ENCODE measurements at regions not wholly inside any gene's neighbourhood (a gene's known extent, or its start where the extent isn't known, plus 50 kb on each side); places are given as distances from the start of the nearest gene placed in this dataset.

DNA sequence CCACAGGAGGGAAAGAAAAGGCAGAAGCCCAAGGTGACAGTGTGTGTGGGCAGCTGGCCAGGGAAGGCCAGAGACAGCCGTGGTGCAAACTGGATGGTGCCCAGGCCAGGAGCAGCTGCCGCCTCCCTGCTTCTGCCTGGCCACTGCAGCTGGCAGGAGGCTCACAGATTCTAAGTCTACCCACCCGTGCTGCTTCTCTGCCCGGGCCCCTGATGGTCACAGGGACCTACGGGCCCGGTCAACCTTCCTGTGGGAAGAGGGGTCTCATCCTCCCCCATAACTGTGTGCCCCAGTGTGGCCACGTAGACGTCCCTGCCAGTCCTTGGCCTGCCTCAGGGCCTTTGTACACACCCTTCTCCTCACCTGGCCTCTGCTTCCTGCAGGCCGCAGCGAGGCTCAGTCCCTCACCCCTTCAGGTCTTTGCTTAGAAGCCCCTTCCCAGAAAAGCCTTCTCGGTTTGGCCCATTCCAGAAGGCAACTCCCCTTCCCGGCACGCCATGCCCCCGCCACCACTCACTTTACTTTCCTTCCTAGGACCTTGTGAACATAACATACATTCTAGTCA is 192.6 kb upstream of the AJAP1 start:
- TF ChIP-seq CTCF (IDR thresholded peaks at IDR 0.05), result no peak
- no peak for TF ChIP-seq POLR2A (IDR thresholded peaks at IDR 0.05)
